ENCODE measurements at regions not wholly inside any gene's neighbourhood (a gene's known extent, or its start where the extent isn't known, plus 50 kb on each side); places are given as distances from the start of the nearest gene placed in this dataset.

GRCh38 chr9:135409286-135410200 is 70.0 kb upstream of the PPP1R26 start:
- TF ChIP-seq EZH2phosphoT487 (IDR thresholded peaks at IDR 0.05; ENCODE audit: borderline replicate concordance) = no peak
- no peak for TF ChIP-seq CTCF (conservative IDR thresholded peaks at IDR 0.05; ENCODE audit: low read length)

Measured in Loucy (cell line).